Prostate gland (tissue), 2 donors: ENCODE measurements at regions not wholly inside any gene's neighbourhood (a gene's known extent, or its start where the extent isn't known, plus 50 kb on each side); places are given as distances from the start of the nearest gene placed in this dataset.
"Not testable (repeated sequence)": the region's sequence is repeated elsewhere in the genome, so short reads cannot be mapped to it uniquely, and the experiment has no call there.

Source experiments
- DNase-seq: peaks from one replicate; pipeline ENCODE4 v3.0.0-alpha.2; 2019; ENCODE audit warnings: low spot score
- H3K27ac ChIP-seq, 2 donors: fragments of 200-600 bp; sonication (generic); 2 replicates each; pipeline ENCODE4 v1.5.1; 2017 to 2019
- H3K27me3 ChIP-seq: fragments of 200-600 bp; sonication (generic); replicated peaks from 2 replicates; pipeline ENCODE4 v1.5.1; 2019; ENCODE audit not compliant: insufficient read depth
- H3K36me3 ChIP-seq, 2 donors: fragments of 200-600 bp; sonication (generic); 1 replicate in 1 of 2; 2 replicates in 1 of 2; pipeline versions ENCODE4 v1.5.1 to v1.8.1; 2017 to 2019
- H3K4me1 ChIP-seq: fragments of 200-600 bp; sonication (generic); replicated peaks from 2 replicates; pipeline ENCODE4 v1.5.1; 2019
- H3K4me3 ChIP-seq, 2 donors: fragments of 200-600 bp; sonication (generic); 2 replicates each; pipeline ENCODE4 v1.5.1; 2017 to 2019
- H3K9me3 ChIP-seq: fragments of 200-600 bp; sonication (generic); 2 replicates; pipeline ENCODE4 v1.5.1; 2017
- CTCF ChIP-seq, 4 experiments: fragments of 200-600 bp in 2 of 4; fragments of 450-650 bp in 2 of 4; sonication (generic) in 2 of 4; IDR thresholded peaks; 1 replicate in 3 of 4; 2 replicates in 1 of 4; pipeline ENCODE4 v1.5.1; 2016 to 2019; ENCODE audit warnings: antibody characterized with exemption in 4 of 4, mild to moderate bottlenecking in 2 of 4, moderate library complexity in 2 of 4
- POLR2A ChIP-seq: fragments of 450-650 bp; IDR thresholded peaks from one replicate; pipeline ENCODE4 v1.6.1; 2016; ENCODE audit warnings: antibody characterized with exemption, mild to moderate bottlenecking
- POLR2AphosphoS5 ChIP-seq: sonication (generic); formaldehyde crosslinking; IDR thresholded peaks from one replicate; pipeline ENCODE4 v1.6.1; 2017; ENCODE audit warnings: antibody characterized with exemption
- WGBS: methylation state at CpG from one replicate; pipeline ENCODE4 v1.1.5; 2018; 5-methylcytosine and 5-hydroxymethylcytosine counted together
- intact Hi-C: fragments of 100-400 bp; cut with DNase I; formaldehyde crosslinking; loops from one replicate; pipeline ENCODE4 v1.14.2; 2022

GRCh38 chr21:32868631-32869454 lies 97.3 kb upstream of the PAXBP1 start:
- no peak overlapping the region for H3K4me3 ChIP-seq
- TF ChIP-seq POLR2AphosphoS5 = no peak
- no peak for TF ChIP-seq POLR2A
- no peak for TF ChIP-seq CTCF (IDR thresholded peaks at IDR 0.05)
- WGBS = 75% methylated on average over 11 of the region's 11 CpGs
- no peaks in the 10 kb centered on the region for H3K9me3 ChIP-seq
- H3K27me3 ChIP-seq = no peaks in the 10 kb centered on the region
- no peaks in the 10 kb centered on the region for H3K4me1 ChIP-seq
- intact Hi-C loops = no loop called here
- no peak overlapping the region for H3K27ac ChIP-seq
- DNase-seq = no peak
- H3K36me3 ChIP-seq = no peaks in the 10 kb centered on the region

GRCh38 chr21:32869459-32869858 lies 97.9 kb upstream of the PAXBP1 start:
- H3K27me3 ChIP-seq = no peaks in the 10 kb centered on the region
- no peaks in the 10 kb centered on the region for H3K4me1 ChIP-seq
- no peaks in the 10 kb centered on the region for H3K9me3 ChIP-seq
- TF ChIP-seq POLR2AphosphoS5 (no peak), POLR2A (no peak), CTCF (IDR thresholded peaks at IDR 0.05) (no peak)
- no peak for DNase-seq
- H3K4me3 ChIP-seq = no peak overlapping the region
- 70% methylated on average over 3 of the region's 3 CpGs for WGBS
- no peaks in the 10 kb centered on the region for H3K36me3 ChIP-seq
- intact Hi-C loops = no loop called here
- no peak overlapping the region for H3K27ac ChIP-seq

- 77% methylated on average over 3 of the region's 3 CpGs for WGBS
- intact Hi-C loops = no loop called here
- no peak overlapping the region for H3K4me3 ChIP-seq
- H3K27ac ChIP-seq = no peak overlapping the region
- DNase-seq = no peak
- H3K4me1 ChIP-seq = no peaks in the 10 kb centered on the region
- TF ChIP-seq CTCF (IDR thresholded peaks at IDR 0.05) (no peak), POLR2A (no peak), POLR2AphosphoS5 (no peak)
- H3K36me3 ChIP-seq = no peaks in the 10 kb centered on the region
- H3K27me3 ChIP-seq = no peaks in the 10 kb centered on the region
- H3K9me3 ChIP-seq = no peaks in the 10 kb centered on the region
Observed at GRCh38 chr21:32876426-32876825, 104.9 kb upstream of the PAXBP1 start.

GRCh38 chr21:32877888-32878287 lies 106.3 kb upstream of the PAXBP1 start:
- H3K36me3 ChIP-seq, DNase-seq, H3K4me3 ChIP-seq, intact Hi-C loops, H3K27ac ChIP-seq, H3K9me3 ChIP-seq, H3K27me3 ChIP-seq, H3K4me1 ChIP-seq: not testable (repeated sequence)
- WGBS = 92% methylated on average over 2 of the region's 2 CpGs

GRCh38 chr21:32878661-32879060 lies 107.1 kb upstream of the PAXBP1 start:
- H3K4me3 ChIP-seq = no peak overlapping the region
- 44% methylated on average over 2 of the region's 2 CpGs for WGBS
- H3K4me1 ChIP-seq = no peaks in the 10 kb centered on the region
- no peaks in the 10 kb centered on the region for H3K9me3 ChIP-seq
- intact Hi-C loops = no loop called here
- H3K27me3 ChIP-seq = no peaks in the 10 kb centered on the region
- no peak for TF ChIP-seq POLR2AphosphoS5
- TF ChIP-seq CTCF (IDR thresholded peaks at IDR 0.05) = no peak
- TF ChIP-seq POLR2A = no peak
- H3K36me3 ChIP-seq = no peaks in the 10 kb centered on the region
- DNase-seq = no peak
- H3K27ac ChIP-seq = no peak overlapping the region
